Stimulated activated CD4-positive, alpha-beta T cell treated with anti-CD3 and anti-CD28 coated beads, Interleukin-15, amount 100 ng/mL, for 48 hours (primary cell): ENCODE measurements at regions not wholly inside any gene's neighbourhood (a gene's known extent, or its start where the extent isn't known, plus 50 kb on each side); places are given as distances from the start of the nearest gene placed in this dataset.
A peak's percentile ranks its signal among the peaks of the same experiment; 100 is the strongest.

ENCODE experiments used
- DNase-seq, 2 donors: peaks; one replicate each; pipeline ENCODE4 v3.0.0-alpha.2; 2020; ENCODE audit warnings: low read depth in 2 of 2

DNA sequence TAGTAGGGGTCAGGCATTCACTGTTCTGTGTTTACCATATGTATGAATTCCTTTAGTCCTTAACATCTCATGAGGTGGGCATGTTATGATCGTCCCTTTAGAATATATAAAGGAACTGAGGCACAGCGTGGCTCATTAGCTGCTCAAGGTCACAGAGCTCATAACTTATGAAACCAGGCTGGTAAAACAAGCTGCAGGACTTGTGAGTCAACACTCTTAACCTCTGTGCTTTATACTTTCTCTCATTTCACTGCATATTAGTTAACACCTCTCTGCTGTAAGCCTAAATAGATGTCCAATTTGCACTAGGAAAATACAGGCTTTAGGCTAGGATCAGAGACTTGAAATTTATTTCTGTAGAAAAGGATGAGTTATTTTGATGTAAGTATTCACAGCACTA lies 180.3 kb upstream of the HDAC9 start:
- no peak for DNase-seq

DNA sequence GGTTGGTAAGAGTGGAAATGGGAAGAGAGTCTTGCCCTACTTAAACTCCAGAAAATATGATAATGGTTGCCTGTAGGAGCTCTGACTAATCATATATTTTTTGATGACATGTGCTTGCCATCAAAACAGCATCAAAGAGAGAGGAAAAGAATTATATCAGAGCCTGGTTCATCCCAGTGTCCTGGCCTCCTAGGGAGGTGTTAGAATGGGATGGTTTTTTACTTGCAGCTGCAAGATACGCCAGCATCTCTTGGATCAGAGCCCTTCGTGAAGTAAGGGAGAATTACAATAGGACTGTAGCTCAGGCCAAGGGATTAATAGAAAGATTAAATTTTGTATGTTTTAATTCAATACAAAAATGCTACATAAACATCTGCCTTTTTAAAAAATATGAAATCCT lies 177.6 kb upstream of the HDAC9 start:
- no peak for DNase-seq

DNA sequence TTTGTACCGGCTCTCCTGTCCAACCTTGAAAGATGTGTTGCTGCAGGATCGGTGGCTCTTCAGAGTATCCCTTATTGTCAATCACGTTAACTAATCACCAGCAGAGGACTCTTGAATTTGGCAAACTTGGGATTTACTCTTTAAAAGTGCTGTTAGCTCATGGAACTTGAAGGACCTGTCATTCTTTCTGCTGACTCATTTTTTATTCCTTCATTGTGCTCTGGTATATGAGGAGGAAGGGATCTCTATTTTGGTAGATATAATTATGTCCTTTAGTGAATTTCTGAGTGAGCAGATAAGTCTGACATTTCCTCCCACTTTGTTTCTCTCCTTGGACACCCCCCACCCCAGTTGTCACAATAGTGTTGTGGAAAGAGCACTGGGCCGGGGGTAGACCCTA lies 175.1 kb upstream of the HDAC9 start:
- no peak for DNase-seq

DNA sequence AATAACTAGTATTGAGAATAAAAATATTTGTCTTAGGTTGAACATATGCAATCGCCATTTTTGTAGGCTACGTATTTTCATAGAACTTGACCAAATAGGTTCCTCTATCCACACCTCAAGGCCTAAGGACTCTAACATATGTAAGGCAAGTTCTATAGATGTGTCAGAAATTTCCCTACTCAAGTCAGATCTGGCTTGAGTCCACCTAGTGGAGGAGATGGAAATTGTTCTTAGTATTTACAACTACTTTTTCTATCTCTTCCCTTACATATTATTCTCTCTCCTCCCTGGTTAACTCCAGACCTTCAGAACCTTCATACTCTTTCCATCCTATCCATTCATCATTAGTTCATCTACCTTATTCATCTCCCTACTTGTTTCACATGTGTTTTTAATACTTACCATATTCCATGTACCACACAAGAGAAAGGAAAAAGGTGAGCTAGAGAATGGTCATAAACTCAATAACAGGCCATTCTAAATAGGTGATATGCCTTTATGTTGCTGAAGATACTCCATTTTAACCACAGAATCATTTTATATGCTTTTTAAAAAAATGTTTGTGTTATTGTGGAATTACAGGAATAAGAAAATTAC lies 174.5 kb upstream of the HDAC9 start:
- no peak for DNase-seq

DNA sequence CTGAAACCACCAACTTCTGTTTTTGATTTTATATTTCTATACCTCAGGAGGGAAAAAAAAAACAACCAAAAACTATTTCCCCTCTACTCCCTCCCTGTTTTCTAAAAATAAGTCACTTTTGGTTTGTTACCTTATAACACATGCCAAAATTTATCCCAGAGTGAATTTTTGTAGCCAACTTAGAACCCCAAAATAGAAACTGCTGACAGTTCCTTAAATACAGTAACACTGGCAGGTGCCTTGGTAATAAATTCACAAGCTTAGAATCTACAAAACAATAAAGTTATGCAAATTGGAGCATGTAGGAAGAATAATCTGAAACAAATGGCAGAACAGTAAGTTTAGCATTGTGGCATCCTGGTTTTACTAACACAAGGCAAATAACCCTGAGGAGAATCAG lies 165.0 kb upstream of the HDAC9 start:
- DNase-seq = no peak

DNA sequence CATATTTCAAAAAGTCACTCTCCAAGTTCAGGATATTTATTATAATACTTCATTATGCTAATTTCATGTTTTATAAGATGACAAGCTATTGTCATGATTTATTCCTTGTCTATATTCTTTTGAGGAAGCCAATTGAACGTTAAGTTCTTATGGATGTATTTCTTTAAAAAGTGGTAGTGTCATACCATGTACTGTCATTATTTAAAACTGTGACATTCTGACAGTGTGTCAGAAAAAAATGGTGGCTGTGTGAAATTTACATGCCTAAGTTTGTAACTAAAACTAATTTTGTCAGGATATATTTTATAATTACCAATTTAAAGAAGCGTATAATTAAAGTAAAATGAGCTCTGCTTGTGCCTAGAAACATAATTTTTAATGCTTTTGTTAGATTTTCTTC lies 158.9 kb upstream of the HDAC9 start:
- no peak for DNase-seq

DNA sequence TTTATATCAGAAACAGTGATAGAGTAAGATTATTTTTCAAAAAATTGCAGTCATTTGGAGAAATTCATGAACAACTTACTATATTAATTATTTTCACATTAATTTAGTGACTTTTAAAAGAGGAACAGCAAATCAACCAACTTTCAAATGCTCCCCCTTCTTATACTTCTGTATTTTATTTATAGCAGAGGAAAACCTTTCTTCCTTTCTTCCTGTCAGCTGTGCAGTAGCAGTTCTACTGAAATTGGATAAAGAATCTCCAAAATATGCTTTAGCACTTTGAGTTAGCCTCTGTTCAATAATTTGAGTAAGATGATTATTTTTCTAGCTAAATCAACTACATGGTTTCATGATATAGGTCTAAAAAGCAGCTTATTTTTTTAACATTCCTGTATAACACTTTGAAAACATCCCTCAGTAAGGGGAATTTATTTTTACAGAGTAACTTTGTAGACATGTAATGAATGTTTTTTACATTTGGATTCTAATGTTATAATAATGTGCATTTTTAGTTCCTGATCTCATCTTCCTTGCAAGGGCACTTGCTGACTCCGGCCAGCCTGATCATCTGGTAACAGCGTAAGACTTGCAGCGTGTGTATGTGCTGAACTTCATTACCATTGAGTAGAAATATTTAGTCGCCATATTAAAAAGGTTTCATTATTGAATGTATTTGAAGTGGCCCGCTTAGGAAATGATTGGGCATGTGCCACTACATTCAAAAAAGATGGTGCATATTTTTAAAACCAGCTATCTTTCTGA lies 158.3 kb upstream of the HDAC9 start:
- no peak for DNase-seq

DNA sequence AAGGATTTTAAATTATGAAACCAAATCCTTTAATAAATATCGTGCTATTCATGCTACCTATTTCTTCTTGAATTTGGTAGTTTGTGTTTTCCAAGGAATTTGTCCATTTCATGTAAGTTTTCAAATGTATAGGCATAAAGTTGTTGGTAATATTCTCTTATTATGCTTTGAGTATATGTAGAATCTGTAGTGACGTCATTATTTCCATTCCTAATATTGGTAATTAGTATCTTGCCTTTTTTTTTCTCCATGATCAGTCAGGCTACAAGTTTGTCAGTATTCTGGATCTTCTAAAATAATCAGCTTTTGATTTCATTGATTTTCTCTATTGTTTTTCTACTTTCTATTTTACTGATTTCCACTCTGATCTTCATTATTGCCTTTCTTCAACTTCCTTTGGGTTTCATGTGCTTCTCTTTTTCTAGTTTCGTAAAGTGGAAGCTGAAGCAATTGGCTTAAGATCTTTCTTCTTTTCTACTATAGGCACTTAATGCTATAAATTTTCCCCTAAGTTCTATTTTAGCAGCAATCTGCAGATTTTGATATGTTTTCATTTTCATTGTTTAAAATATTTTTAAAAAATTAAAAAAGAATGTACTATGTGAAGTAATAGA lies 156.5 kb upstream of the HDAC9 start:
- no peak for DNase-seq

DNA sequence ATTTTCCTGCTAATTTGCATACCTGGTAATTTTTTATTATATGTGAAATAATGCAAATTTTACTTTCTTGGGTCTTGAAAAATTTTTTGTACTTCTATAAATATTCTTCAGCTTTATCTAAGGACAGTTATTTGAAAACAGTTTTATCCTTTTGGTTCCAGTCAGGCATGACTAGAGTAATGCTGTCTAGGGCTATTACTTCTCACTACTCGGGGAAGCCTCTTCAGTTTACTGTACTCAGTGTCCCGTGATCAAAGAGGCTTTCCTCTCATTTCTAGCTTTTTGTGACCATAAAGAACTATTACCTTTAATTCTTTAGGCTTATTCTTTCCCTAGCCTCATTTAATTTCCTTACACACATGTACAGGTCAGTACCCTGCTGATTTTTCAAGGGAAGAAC lies 153.8 kb upstream of the HDAC9 start:
- no peak for DNase-seq

DNA sequence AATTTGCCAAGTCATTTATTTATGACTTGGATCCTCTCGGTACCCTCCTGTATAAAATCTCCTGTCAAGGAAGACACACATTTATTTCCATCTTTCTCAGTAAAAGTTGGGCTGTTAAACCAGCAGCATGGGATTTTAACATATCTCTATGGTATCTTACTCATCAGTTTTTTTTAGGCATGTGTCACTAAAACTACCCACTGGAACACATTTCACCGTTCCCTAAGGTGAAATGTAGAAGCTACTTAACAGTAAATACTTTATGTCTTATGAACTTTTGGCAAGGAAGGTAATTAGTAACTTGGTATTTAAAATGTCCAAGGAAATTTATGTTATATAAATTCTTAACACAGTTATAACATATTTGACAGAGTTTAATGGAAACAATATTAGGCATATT lies 152.5 kb upstream of the HDAC9 start:
- DNase-seq = no peak

DNA sequence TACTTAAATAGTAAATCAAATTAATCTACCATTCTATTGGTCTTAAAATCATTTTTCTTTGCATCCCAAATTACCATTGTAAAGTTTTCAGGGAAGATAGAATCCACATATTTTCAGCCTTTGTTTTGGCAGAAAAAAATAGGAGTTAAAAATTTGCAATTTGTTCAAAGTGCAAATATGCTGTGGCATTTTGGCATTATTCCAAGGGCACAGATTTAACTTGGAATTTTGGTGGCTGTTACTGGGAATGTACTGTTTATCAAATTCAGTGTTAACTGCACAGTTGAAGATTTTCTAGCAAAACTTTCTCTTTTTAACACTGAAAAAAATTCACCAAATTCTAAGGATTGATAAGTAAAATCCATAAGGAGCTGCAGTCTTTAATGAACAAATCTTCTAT lies 151.0 kb upstream of the HDAC9 start:
- DNase-seq = no peak

DNA sequence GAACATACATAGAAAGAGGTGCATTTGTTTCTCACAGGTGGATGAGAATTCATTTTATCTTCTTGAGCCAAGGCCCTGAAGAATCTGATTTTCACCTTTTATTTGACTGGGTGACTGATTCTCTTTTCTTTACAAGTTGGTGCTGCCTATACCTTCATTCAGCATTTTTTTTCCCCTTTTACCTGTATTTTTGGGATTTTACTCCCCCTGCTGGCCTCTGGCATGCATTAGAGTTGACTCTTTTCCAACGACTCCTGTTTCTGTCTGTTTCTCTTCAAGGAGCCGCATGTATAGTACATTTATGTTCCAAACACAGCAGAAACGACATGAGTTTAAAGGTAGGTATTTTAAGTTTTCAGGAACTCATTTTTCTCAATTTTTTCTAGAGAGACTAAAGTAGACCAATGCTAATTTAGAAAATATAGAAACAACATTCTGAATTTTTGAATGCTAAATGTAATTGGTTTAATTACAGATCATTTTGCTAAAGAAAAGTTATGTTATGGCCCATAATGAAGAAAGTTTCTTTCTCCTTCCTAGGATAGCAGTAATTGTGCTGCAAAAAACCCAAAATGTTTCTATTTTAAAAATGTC lies 149.8 kb upstream of the HDAC9 start:
- peak in 1 of 2 donors; percentile 17 for DNase-seq

DNA sequence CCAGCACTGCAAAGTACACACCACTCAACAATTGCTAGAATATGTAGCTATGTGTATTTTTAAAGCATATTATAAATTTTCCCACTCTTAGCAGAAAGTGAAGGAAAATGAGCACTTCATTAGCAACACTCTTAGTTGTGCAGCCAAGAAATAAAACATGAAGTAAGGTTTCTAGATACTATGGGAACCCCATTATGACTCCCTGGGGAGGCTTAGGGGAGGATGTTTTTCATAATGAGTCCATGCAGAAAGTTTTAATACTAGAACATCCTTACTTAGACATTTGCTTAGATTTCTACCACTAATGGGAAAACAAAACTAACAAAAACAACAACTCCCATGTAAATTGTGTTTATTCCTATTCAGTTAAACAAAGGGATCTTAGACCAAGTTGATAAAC lies 148.4 kb upstream of the HDAC9 start:
- no peak for DNase-seq

DNA sequence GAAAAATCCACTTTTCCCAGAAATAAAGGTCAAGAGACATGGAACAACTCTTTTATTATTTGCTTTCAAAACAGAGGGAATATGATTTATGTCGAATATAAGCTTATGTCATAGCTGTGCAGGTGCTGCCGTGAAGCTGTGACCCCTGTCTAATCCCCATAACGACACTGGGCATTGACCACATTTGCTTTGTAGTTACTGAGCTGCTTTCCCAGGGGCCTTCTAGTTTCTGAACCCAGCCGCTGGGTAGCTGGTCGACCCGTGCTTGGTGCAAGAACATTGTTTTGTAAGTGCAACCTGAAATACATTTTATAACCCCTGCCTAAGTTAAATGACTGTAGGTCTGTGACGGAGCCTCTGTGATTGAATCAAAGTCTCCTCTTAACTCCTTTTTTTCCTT lies 144.9 kb upstream of the HDAC9 start:
- no peak for DNase-seq

DNA sequence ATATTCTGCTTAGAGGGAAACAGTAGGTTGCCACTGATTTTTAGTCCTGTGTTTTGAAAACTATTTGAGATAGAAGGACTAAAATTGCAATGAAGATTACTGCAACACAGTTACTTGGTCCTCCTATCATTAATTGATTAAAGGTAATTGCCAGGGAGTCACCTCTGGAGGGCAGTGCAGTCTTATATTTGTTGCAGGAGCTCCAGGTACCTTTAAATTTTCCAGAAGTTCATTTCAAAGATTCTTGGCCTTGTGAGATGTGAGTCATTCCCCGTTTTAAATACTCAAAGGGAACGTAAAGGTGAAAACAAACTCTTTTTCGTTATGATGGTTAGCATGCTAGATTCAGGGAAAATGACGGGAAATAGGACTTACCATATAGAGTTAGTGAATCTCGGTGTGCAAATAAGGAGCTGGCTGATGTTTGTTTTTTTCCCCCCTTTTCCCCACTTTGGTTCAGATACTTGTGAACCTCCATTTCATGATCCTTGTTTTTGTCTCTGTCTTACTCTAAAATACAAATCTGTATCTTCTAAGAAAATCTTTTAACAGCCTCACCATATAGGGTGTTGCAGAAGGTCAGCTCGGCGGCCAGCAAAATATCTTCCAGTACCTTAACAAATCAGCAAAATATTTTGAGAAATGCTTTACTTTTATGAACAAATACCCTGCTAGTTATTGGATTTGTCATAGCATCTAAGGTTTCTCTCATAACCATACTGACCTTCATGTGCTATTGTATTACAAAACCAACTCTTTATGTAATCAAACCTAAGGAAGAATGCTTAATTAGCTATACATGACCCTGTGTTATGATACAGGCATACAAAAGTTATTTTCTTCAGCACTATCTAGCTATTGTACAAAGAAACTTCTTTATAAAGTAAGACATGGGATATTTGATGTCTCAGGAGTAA lies 143.0 kb upstream of the HDAC9 start:
- peak in 1 of 2 donors; percentile 4 for DNase-seq

DNA sequence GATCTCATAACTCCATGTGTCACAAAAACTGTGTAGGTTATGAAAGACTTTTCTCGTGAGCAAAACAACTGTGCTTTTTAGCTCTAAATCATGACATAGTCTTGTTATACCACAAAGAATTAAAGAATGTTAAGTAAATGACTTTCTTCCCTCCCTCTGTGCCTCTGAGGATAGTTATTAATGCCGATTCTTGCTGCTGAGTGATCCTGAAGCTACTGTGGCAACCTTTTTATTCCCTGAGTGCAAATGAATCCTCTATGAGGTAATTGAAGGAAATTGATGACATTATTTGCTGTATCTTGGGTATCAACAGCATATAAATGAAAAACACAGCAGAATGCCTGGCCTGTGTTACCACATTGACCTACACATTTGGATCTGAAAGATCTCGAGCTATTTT lies 142.2 kb upstream of the HDAC9 start:
- no peak for DNase-seq

DNA sequence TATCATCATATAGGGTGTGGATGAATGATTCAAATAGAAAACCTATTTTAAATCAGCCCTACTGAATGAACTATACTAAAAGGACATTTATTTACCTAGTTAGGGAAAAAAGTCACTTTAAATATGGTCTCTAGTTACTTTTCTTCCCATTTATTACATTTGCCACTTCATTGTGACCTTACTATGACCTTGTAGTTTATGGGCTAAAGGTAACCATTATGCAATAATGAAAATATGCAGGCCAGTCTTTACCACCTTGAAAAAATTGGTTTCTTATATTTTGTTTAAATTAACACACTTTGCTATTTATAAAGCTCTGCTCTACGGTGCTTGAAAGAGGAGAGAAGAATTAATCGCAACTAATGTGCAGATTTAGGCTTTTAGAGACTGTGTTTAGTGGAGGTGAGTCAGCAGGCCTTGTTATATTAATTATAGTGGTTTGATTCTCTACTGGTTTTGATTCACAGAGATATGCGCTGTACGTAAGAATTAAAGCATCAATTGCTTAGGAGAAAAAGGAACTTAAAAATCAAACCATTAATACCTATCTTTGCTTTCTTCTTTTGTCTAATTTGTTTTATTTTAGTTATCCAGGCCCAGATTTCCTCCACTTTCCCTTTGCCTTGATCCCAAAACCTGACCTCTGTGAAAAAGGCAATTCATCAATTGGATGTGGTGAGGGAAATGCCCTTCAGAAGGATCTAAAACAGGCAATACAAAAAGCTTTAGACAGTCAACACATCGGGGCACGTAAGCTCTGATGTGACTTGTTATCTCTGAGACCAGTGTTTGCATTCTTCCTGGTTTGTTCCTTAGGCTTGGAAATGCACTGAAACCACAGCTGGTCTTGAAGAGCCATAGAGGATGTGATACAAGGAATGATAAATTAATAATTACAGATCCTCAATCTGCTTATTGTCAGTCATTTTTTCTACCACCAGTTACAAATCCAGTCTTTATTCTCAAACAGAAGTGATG lies 141.2 kb upstream of the HDAC9 start:
- DNase-seq = no peak

DNA sequence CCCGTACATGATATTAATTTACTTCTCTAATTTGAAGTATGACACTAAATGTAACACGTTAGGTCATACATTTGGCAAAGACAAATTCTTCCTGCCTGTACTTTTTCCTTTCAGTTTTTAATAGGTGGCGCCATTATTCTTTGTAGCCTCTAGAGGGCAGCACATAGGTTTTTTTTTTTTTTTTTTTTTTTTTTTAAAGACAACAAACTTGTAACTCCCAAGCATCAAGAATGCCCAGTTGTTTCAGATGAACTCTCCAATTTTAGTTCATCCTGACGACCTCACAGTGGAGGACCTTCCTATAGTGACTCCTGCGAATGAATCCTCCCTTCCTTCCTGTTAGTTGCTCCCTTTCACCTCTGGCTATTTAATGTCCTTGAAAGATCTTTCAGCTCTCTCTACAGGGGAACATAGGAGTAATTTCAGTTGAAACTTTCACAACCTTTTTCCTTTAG lies 139.3 kb upstream of the HDAC9 start:
- DNase-seq = no peak

DNA sequence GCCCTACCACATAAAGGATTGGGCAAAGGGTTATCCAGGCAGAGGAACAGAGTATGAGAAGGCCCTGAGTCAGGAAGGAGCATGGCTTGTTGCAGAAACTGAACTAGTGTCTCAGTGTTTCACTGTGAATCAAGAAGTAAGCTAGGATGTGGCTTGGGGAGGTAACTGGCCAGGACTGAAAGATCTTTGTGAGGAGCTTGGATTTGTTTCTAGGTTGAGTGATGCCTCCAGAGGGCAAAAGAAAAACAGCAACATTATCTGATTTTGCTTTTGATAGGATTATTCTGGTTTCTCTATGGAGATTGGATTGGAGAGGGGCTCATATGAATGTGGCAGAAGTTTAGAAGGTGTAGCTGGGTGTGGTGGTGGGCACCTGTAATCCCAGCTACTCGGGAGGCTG lies 137.9 kb upstream of the HDAC9 start:
- DNase-seq = no peak

DNA sequence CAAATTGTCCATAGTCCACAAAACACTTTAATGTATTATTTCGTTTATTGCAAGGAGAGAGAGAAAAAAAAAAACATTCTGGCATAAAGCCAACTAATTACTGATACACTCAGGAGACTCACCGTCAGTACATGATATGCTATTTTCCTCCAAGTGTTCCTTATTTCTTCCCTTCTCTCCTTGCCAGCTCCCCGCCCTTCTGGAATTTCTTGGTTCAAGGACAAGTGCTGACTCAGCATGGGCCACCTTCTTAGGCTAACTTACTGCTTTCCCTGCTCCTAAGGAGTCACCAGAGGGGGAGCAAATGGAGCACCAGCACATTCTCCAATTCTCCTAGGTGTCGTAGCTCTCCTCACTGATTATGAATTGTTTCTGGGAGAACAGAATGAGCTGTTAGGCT lies 133.8 kb upstream of the HDAC9 start:
- no peak for DNase-seq
